Neural cell (in vitro differentiated cells): ENCODE measurements at regions not wholly inside any gene's neighbourhood (a gene's known extent, or its start where the extent isn't known, plus 50 kb on each side); places are given as distances from the start of the nearest gene placed in this dataset.

Experiments used
- EZH2 ChIP-seq: fragments of 200-600, 300-800 bp; shearing (Covaris generic), sonication (generic); IDR thresholded peaks from 2 replicates; pipeline ENCODE4 v1.6.1; 2014; ENCODE audit warnings: antibody characterized with exemption, low read length, borderline replicate concordance, mild to moderate bottlenecking; ENCODE audit not compliant: insufficient read depth, poor library complexity, severe bottlenecking
- MXI1 ChIP-seq: fragments of 450-650 bp; conservative IDR thresholded peaks from 2 replicates; pipeline ENCODE4 v1.6.1; 2014; ENCODE audit warnings: antibody characterized with exemption, mild to moderate bottlenecking; ENCODE audit not compliant: poor library complexity, severe bottlenecking
- POLR2AphosphoS5 ChIP-seq: IDR thresholded peaks from 2 replicates; pipeline ENCODE4 v1.6.1; 2012
- RAD21 ChIP-seq: fragments of 450-650 bp; conservative IDR thresholded peaks from 2 replicates; pipeline ENCODE4 v1.6.1; 2014; ENCODE audit warnings: antibody characterized with exemption, mild to moderate bottlenecking, moderate library complexity
- REST ChIP-seq: IDR thresholded peaks from 2 replicates; pipeline ENCODE4 v1.6.1; 2012; ENCODE audit warnings: borderline replicate concordance
- SMC3 ChIP-seq: fragments of 450-650 bp; conservative IDR thresholded peaks from 2 replicates; pipeline ENCODE4 v1.6.1; 2014; ENCODE audit warnings: antibody characterized with exemption, mild to moderate bottlenecking, moderate library complexity; ENCODE audit not compliant: poor library complexity
- TAF1 ChIP-seq: IDR thresholded peaks from 2 replicates; pipeline ENCODE4 v1.6.1; 2012; ENCODE audit warnings: low read depth
- TF ChIP-seq, protein P1 (sequence below): fragments of 450-650 bp; IDR thresholded peaks from 2 replicates; pipeline ENCODE4 v1.5.1; 2014; ENCODE audit warnings: antibody characterized with exemption, mild to moderate bottlenecking, moderate library complexity; ENCODE audit not compliant: poor library complexity, severe bottlenecking

- TF ChIP-seq, protein P1, sequence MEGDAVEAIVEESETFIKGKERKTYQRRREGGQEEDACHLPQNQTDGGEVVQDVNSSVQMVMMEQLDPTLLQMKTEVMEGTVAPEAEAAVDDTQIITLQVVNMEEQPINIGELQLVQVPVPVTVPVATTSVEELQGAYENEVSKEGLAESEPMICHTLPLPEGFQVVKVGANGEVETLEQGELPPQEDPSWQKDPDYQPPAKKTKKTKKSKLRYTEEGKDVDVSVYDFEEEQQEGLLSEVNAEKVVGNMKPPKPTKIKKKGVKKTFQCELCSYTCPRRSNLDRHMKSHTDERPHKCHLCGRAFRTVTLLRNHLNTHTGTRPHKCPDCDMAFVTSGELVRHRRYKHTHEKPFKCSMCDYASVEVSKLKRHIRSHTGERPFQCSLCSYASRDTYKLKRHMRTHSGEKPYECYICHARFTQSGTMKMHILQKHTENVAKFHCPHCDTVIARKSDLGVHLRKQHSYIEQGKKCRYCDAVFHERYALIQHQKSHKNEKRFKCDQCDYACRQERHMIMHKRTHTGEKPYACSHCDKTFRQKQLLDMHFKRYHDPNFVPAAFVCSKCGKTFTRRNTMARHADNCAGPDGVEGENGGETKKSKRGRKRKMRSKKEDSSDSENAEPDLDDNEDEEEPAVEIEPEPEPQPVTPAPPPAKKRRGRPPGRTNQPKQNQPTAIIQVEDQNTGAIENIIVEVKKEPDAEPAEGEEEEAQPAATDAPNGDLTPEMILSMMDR = no peak
- TF ChIP-seq SMC3 = no peak
- no peak for TF ChIP-seq EZH2
- TF ChIP-seq TAF1 = no peak
- no peak for TF ChIP-seq POLR2AphosphoS5
- no peak for TF ChIP-seq REST
- no peak for TF ChIP-seq RAD21
- no peak for TF ChIP-seq MXI1
Measured at GRCh38 chr5:10859393-10860195, 98.6 kb upstream of the DAP start.
